Activated T-helper 1 cell treated with anti-CD3 and anti-CD28 coated beads, Interleukin-12 subunit alpha, Interleukin-12 subunit beta, Interleukin-2, Interleukin-4 antibody, amounts not matched to agents 30 ng/mL and 10 ng/mL and 1 ng/mL, durations not matched to agents 14 hours and 24 hours and 36 hours (primary cell): ENCODE measurements at regions not wholly inside any gene's neighbourhood (a gene's known extent, or its start where the extent isn't known, plus 50 kb on each side); places are given as distances from the start of the nearest gene placed in this dataset.

ENCODE experiments used
- DNase-seq: peaks from one replicate; pipeline ENCODE4 v3.0.0; 2021; ENCODE audit warnings: low spot score
- H3K27ac Mint-ChIP-seq: one replicate; pipeline ENCODE4 v1.8.0; 2021; ENCODE audit warnings: mild to moderate bottlenecking, mixed read lengths
- H3K27me3 Mint-ChIP-seq: one replicate; pipeline ENCODE4 v1.8.0; 2022; ENCODE audit warnings: mild to moderate bottlenecking, moderate library complexity, mixed read lengths; ENCODE audit not compliant: insufficient read depth
- H3K36me3 Mint-ChIP-seq: one replicate; pipeline ENCODE4 v1.8.0; 2021; ENCODE audit warnings: low read depth, mixed read lengths
- H3K4me1 Mint-ChIP-seq: one replicate; pipeline ENCODE4 v1.8.0; 2021; ENCODE audit warnings: low read depth, mixed read lengths
- H3K4me3 Mint-ChIP-seq: one replicate; pipeline ENCODE4 v1.8.0; 2021; ENCODE audit warnings: mild to moderate bottlenecking, moderate library complexity, mixed read lengths
- H3K9me3 Mint-ChIP-seq: one replicate; pipeline ENCODE4 v1.8.0; 2021; ENCODE audit warnings: mixed read lengths
- intact Hi-C: fragments of 100-400 bp; cut with micrococcal nuclease; formaldehyde crosslinking; loops from one replicate; pipeline ENCODE4 v1.15.1; 2024

DNA sequence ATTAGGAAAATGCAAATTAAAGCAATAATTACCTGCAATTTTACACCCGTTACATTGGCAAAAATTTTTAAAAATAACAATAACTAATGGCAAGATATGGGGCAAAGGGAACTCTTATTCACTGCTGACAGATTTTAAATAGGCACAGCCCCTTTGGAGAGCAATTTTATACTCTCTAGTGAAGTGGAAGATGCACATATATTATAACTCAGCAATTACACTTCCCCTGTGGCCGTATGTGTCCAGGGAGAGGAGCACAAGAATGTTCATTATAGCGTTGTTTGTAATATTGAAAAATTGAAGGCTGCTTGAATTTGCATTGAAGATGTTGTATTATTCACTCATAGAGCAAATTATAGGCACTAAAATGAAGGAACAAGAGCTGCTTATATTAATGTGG, 488.3 kb upstream of the ATXN7L3B start:
- Mint-ChIP-seq H3K9me3 (no peaks in the 10 kb centered on the region), H3K36me3 (no peaks in the 10 kb centered on the region), H3K27ac (no peak overlapping the region), H3K27me3 (no peaks in the 10 kb centered on the region), H3K4me3 (no peak overlapping the region), H3K4me1 (no peaks in the 10 kb centered on the region)
- intact Hi-C loops: no loop called here
- no peak for DNase-seq

DNA sequence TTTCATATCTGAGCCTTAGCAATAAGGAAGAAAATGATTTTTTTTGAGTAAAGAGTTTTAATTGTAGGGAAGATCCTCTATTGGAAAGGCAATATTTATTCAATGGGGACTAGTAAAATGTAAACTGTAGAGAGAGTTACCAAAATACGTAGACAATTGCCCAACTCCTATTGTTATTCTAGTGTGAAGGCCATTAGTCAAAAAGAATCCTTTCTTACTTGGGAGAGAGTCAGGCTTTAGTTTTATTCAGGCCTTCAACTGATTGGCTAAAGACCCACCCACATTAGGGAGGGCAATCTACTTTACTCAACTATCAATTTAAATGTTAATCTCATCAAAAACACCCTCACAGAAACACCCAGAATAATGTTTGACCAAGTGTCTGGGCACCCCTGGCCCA, 485.8 kb upstream of the ATXN7L3B start:
- H3K27ac Mint-ChIP-seq: no peak overlapping the region
- no peak for DNase-seq
- no peak overlapping the region for H3K4me3 Mint-ChIP-seq
- H3K9me3 Mint-ChIP-seq: no peaks in the 10 kb centered on the region
- no peaks in the 10 kb centered on the region for H3K4me1 Mint-ChIP-seq
- no peaks in the 10 kb centered on the region for H3K36me3 Mint-ChIP-seq
- no peaks in the 10 kb centered on the region for H3K27me3 Mint-ChIP-seq
- intact Hi-C loops: no loop called here

DNA sequence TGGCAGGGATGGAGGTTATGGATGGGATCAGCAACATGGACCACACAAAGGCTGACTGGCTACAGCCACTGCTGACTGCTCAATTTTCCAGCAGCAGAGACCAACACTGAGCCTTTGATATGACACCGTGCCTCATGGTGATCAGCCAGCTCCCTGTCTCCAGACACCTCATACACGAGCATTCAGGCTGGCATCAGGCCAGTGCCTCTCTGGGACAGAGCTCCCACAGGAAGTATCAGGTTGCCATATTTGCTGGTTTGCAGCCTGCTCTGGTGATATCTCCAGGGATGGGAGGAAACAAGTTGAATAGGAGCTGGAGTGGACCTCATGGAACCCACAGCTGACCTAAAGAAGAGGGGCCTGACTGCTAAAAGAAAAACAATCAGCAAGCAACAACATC, 471.2 kb upstream of the ATXN7L3B start:
- Mint-ChIP-seq H3K27ac (no peak overlapping the region), H3K9me3 (peaks cover 27% of the 10 kb centered on the region), H3K27me3 (no peaks in the 10 kb centered on the region), H3K36me3 (no peaks in the 10 kb centered on the region), H3K4me3 (no peak overlapping the region), H3K4me1 (no peaks in the 10 kb centered on the region)
- intact Hi-C loops: no loop called here
- DNase-seq: no peak

DNA sequence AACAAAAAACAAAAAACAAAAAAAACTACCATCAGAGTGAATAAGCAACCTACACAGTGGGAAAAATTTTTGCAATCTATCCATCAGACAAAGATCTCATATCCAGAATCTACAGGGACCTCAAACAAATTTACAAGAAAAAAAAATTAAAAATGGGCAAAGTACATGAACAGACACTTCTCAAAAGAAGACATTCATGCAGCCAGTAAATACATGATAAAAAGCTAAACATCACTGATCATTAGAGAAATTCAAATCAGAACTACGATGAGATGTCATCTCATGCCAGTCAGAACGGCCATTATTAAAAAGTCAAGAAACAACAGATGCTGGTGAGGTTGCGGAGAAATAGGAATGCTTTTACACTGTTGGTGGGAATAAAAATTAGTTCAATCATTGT, 466.5 kb upstream of the ATXN7L3B start:
- Mint-ChIP-seq H3K36me3 (no peaks in the 10 kb centered on the region), H3K4me3 (no peak overlapping the region), H3K27me3 (no peaks in the 10 kb centered on the region), H3K27ac (no peak overlapping the region), H3K9me3 (peaks cover 26% of the 10 kb centered on the region), H3K4me1 (no peaks in the 10 kb centered on the region)
- intact Hi-C loops: no loop called here
- no peak for DNase-seq

DNA sequence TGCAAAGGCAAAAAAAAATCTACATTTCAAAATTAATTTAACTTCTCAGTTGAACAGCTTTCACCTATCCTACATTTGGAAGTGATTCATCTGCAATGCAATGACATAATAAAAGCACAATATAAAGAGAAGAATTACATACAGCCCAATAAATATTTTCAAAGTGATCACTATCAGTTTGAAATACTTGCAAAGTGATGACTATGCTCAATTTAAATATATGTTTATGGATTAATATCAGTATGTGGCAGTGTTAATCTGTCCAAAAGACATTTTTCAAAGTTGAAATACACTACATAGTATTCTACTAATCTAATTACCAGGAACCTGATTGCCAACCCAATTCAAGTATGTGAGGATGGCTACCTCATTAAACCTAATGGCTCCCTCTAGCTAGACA, 460.7 kb upstream of the ATXN7L3B start:
- intact Hi-C loops: no loop called here
- Mint-ChIP-seq H3K36me3 (no peaks in the 10 kb centered on the region), H3K9me3 (peaks cover 3% of the 10 kb centered on the region), H3K27ac (no peak overlapping the region), H3K4me1 (no peaks in the 10 kb centered on the region), H3K4me3 (no peak overlapping the region), H3K27me3 (no peaks in the 10 kb centered on the region)
- DNase-seq: no peak

DNA sequence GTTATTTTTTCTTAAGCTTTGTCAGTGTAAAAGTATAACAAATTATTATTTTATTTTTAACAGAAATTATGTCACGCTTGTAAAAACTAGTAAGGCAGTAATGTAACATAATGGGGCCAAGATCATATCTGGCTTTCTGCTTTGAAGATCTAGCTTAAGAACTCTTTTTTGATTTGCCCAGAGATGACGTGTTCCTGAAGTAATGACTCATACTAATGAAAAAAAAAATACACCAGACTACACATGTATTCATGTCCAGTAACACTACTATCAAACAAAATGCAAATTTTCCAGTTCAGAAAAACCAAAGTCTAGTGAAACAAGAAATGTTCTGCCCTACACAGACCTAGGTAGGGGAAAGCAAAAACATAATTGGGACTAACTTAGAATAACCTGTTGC, 432.2 kb upstream of the ATXN7L3B start:
- no peaks in the 10 kb centered on the region for H3K4me1 Mint-ChIP-seq
- no peaks in the 10 kb centered on the region for H3K36me3 Mint-ChIP-seq
- H3K4me3 Mint-ChIP-seq: no peak overlapping the region
- intact Hi-C loops: no loop called here
- no peaks in the 10 kb centered on the region for H3K27me3 Mint-ChIP-seq
- DNase-seq: no peak
- no peaks in the 10 kb centered on the region for H3K9me3 Mint-ChIP-seq
- no peak overlapping the region for H3K27ac Mint-ChIP-seq

DNA sequence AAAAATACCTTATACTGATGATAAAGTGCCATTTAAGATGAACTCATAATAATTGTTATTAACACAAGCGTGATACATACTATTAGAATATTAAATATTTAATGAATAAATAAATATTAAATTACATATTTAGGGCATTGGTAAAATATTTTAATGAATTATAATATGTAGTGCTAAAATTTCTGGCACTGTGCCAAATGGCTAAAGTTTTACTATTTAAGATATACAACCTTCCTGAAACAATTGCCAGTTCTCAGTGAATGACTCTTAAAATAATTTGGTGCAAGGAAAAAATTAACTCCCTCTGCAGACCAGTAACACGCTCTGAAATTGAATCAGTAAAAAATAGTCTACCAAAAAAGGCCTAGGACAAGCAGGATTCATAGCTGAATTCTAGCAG, 428.9 kb upstream of the ATXN7L3B start:
- no peak overlapping the region for H3K4me3 Mint-ChIP-seq
- no peaks in the 10 kb centered on the region for H3K9me3 Mint-ChIP-seq
- no peak for DNase-seq
- H3K27me3 Mint-ChIP-seq: no peaks in the 10 kb centered on the region
- H3K36me3 Mint-ChIP-seq: no peaks in the 10 kb centered on the region
- no peak overlapping the region for H3K27ac Mint-ChIP-seq
- no peaks in the 10 kb centered on the region for H3K4me1 Mint-ChIP-seq
- intact Hi-C loops: no loop called here

DNA sequence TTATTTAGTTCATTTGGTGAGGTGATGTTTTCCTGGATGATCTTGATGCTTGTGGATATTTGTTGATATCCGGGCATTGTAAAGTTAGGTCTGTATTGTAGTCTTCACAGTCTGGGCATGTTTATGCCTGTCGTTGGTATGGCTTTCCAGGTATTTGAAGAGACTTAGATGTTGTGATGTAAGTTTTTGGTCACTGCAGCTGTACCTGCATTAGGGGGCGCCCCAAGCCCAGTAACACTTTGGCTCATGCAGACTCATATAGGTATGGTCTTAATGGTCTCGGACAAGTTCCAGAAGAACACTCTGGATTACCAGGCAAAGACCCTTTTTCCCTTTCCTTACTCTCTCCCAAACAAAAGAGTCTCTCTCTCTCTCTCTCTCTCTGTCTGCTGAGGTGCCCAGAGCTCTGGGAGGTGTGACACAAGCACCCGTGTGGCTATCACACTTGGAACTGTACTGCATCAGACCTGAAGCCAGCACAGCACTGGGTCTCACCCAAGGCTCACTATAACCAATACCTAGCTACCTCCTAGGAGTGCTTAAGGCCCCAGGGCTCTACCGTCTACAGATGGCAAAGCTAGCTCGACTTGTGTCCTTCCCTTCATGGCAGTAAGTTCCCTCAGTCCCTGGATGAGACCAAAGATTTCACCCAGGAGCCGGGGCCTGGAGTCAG, 425.8 kb upstream of the ATXN7L3B start:
- H3K27me3 Mint-ChIP-seq: no peaks in the 10 kb centered on the region
- intact Hi-C loops: loop anchor here (5.0 kb wide), 1 partner anchor 425 kb away; the partner anchor contains the start of gene ATXN7L3B
- DNase-seq: no peak

DNA sequence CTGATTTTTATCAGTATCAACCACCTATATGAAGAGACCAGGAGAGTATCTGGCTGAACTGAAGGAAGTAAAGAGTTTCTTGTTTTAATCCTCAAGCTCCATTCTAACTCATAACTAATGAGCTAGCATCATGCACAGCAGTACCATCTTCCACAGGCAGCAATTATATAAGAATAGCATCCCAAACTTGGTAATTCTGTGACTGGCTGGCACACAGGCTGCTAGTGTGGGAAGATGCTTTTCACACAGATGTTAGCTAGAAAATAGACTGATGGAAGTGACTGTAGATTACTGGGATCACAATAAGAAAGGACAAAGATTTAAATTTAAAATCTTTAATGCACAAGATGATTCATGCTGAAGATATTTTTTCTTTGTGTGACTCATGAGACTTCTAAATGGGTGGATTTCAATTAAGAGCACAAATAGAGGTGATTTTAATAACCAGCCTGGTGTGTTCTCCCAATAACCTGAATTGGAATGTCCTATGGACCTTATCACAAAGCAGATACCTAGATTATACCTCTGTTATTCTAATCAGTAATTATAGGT, 417.7 kb upstream of the ATXN7L3B start:
- intact Hi-C loops: no loop called here

More for the DNA sequence above, 425.8 kb upstream of the ATXN7L3B start:
- Mint-ChIP-seq H3K4me1 (no peaks in the 10 kb centered on the region), H3K36me3 (no peaks in the 10 kb centered on the region), H3K27ac (no peak overlapping the region), H3K9me3 (no peaks in the 10 kb centered on the region), H3K4me3 (no peak overlapping the region)

DNA sequence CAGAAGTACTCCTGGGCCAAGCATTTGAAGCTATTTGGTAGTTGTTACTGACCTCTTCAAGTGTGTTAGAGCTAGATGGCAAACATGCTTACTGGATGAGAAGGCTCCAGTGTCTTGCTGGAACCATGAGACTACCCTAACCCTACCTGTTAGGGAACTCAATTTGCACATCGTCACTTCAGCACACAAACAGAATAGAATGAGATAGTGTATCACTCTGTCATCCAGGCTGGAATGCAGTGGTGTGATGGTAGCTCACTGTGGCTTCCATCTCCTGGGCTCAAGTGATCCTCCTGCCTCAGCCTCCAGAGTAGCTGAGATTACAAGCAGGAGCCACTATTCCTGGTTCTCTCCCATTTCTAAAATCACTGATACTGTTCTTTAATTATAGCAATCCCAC, 417.0 kb upstream of the ATXN7L3B start:
- no peak overlapping the region for H3K27ac Mint-ChIP-seq
- no peaks in the 10 kb centered on the region for H3K27me3 Mint-ChIP-seq
- no peaks in the 10 kb centered on the region for H3K36me3 Mint-ChIP-seq
- no peaks in the 10 kb centered on the region for H3K4me1 Mint-ChIP-seq
- no peaks in the 10 kb centered on the region for H3K9me3 Mint-ChIP-seq
- no peak for DNase-seq
- intact Hi-C loops: no loop called here
- no peak overlapping the region for H3K4me3 Mint-ChIP-seq

More for the DNA sequence above, 417.7 kb upstream of the ATXN7L3B start:
- no peaks in the 10 kb centered on the region for H3K9me3 Mint-ChIP-seq
- H3K4me1 Mint-ChIP-seq: no peaks in the 10 kb centered on the region
- DNase-seq: no peak
- no peaks in the 10 kb centered on the region for H3K27me3 Mint-ChIP-seq
- no peaks in the 10 kb centered on the region for H3K36me3 Mint-ChIP-seq
- H3K4me3 Mint-ChIP-seq: no peak overlapping the region
- no peak overlapping the region for H3K27ac Mint-ChIP-seq

DNA sequence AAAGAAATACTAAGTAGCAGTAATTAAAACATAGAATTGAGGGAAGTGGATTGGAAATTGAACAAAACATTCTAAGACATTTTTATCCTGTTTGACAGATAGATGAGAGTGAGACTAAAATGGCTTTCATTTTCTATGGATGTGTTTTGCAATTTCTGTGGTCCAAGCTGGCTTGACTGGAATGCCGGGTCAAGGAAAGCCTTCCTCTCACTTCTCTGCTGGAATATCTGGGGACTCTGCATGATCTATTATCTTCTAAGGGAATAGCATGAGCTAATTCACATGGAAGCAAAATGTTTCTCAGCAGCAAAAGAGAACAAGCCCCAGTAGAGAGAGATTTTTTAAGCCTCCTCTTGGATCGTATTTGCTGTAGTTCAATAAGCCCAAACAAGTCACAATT, 407.9 kb upstream of the ATXN7L3B start:
- Mint-ChIP-seq H3K27ac (no peak overlapping the region), H3K27me3 (no peaks in the 10 kb centered on the region), H3K4me1 (no peaks in the 10 kb centered on the region), H3K9me3 (no peaks in the 10 kb centered on the region), H3K36me3 (no peaks in the 10 kb centered on the region), H3K4me3 (no peak overlapping the region)
- no peak for DNase-seq
- intact Hi-C loops: no loop called here

DNA sequence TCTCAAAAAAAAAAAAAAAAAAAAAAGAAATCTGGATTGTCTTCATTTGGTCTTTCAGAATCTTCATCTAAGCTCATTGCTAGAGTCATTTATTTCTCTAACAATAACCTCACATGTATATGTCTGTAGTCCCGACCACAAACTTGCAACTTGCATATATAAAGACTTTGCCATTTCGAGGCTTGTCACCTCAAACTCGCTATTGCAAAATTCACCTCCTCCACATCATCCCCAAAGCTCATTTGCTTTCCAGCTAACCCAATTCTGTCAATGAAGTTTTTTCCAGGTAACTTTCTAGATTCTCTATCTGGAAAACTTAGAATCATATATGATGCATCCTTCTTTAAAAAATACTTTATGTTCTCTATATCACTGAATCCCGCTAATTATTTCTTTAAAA, 393.2 kb upstream of the ATXN7L3B start:
- Mint-ChIP-seq H3K4me1 (no peaks in the 10 kb centered on the region), H3K36me3 (no peaks in the 10 kb centered on the region), H3K27me3 (no peaks in the 10 kb centered on the region), H3K9me3 (no peaks in the 10 kb centered on the region), H3K27ac (no peak overlapping the region), H3K4me3 (no peak overlapping the region)
- intact Hi-C loops: no loop called here
- no peak for DNase-seq

DNA sequence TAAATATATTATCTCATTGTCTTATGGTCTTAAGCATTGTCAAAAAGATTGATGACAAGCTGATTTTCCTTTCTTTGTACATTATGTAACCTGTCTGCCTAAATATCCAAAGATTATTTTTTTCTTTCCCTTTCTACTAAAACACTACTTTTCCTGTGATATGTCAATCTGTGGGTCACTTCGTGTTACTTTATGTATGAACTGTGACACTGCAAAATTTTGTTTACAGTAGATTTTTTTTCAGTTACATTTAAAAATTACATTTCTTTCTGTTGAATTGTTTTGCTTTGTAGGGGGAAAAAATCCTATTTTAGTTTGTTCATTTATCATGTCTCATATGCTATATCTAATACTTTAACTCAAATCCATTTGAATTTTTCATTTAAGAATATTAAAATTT, 392.3 kb upstream of the ATXN7L3B start:
- no peaks in the 10 kb centered on the region for H3K4me1 Mint-ChIP-seq
- no peak overlapping the region for H3K27ac Mint-ChIP-seq
- no peaks in the 10 kb centered on the region for H3K9me3 Mint-ChIP-seq
- DNase-seq: no peak
- H3K27me3 Mint-ChIP-seq: no peaks in the 10 kb centered on the region
- no peaks in the 10 kb centered on the region for H3K36me3 Mint-ChIP-seq
- intact Hi-C loops: no loop called here
- H3K4me3 Mint-ChIP-seq: no peak overlapping the region

DNA sequence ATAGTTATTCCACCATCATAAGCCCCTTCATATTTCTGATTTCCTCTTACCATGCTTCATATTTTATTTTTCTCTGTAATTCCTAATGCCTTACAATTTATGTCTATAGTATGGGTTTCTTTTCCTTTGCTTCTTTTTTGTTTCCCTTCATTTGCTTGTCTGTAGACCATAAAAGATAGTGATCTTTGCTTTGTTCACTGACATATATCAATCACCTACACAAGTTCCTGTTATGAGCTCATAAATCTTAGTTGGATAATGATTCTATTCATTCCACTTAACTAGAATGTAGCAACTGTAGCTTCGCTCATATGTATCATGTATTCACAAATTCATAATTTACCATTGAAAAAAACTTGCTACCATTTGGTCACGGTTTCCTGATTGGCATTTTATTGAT, 388.8 kb upstream of the ATXN7L3B start:
- no peak overlapping the region for H3K4me3 Mint-ChIP-seq
- H3K27me3 Mint-ChIP-seq: no peaks in the 10 kb centered on the region
- H3K4me1 Mint-ChIP-seq: no peaks in the 10 kb centered on the region
- no peaks in the 10 kb centered on the region for H3K9me3 Mint-ChIP-seq
- no peak for DNase-seq
- no peaks in the 10 kb centered on the region for H3K36me3 Mint-ChIP-seq
- intact Hi-C loops: no loop called here
- no peak overlapping the region for H3K27ac Mint-ChIP-seq
